ENCODE measurements at regions not wholly inside any gene's neighbourhood (a gene's known extent, or its start where the extent isn't known, plus 50 kb on each side); places are given as distances from the start of the nearest gene placed in this dataset.

DNA sequence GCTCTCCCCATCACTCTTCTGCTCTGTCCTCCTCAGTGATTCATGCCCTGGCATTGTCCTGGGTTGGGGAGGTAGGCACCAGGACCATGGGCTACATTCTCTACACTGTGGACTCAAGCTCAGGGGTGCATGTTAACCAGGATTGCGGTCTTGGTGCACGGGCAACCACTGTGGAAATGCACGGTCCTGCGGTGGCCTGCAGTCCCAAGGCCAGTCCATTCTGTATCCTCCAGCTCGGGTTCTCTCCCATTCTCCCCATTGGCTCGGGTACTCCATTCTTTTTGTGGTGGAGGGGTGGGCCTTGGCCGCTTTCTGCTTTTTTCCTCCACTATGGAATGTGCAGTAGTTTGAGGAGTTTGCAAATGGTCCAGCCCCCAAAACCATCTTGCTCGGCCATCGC lies 215.0 kb upstream of the MYT1L start:
- TF ChIP-seq HDAC6 (IDR thresholded peaks at IDR 0.05; ENCODE audit: low read depth, low read length) (no peak), CTCF (IDR thresholded peaks at IDR 0.05 in 2 of 3, conservative IDR thresholded peaks at IDR 0.05 in 1 of 3; ENCODE audit: insufficient read depth in 2 of 3, low read depth in 1 of 3, low read length in 3 of 3) (no peak), CBX1 (IDR thresholded peaks at IDR 0.05; ENCODE audit: low read depth) (no peak), ZNF384 (IDR thresholded peaks at IDR 0.05; ENCODE audit: low read depth, low read length) (no peak), ATF3 (IDR thresholded peaks at IDR 0.05) (no peak), ATF3 (CRISPR knock-in tag; conservative IDR thresholded peaks at IDR 0.05) (no peak), HEY1 (CRISPR knock-in tag; IDR thresholded peaks at IDR 0.05; ENCODE audit: borderline replicate concordance) (no peak), LCOR (CRISPR knock-in tag; IDR thresholded peaks at IDR 0.05) (no peak), ZNF24 (IDR thresholded peaks at IDR 0.05) (no peak)
- TF ChIP-seq, protein P1, sequence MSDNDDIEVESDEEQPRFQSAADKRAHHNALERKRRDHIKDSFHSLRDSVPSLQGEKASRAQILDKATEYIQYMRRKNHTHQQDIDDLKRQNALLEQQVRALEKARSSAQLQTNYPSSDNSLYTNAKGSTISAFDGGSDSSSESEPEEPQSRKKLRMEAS (CRISPR knock-in tag; IDR thresholded peaks at IDR 0.05): no peak

Data from K562 (cell line).